H1 (cell line): ENCODE measurements at regions not wholly inside any gene's neighbourhood (a gene's known extent, or its start where the extent isn't known, plus 50 kb on each side); places are given as distances from the start of the nearest gene placed in this dataset.

Source experiments
- CTCF ChIP-seq, 3 experiments: IDR thresholded peaks; 1 replicate in 2 of 3; 2 replicates in 1 of 3; pipeline versions ENCODE4 v1.5.1 to v1.6.1; 2011; ENCODE audit warnings: low read length in 3 of 3, mild to moderate bottlenecking in 3 of 3, inconsistent platforms in 2 of 3, low read depth in 1 of 3, moderate library complexity in 1 of 3; ENCODE audit not compliant: insufficient read depth in 1 of 3; ENCODE audit errors: control extremely low read depth in 1 of 3
- HDAC2 ChIP-seq, 2 experiments: fragments of 300-600 bp in 1 of 2; sonication (generic) in 1 of 2; IDR thresholded peaks; 2 replicates each; pipeline ENCODE4 v1.6.1; 2011 to 2012; ENCODE audit warnings: low read depth in 2 of 2, low read length in 2 of 2, mild to moderate bottlenecking in 2 of 2, moderate library complexity in 2 of 2, borderline replicate concordance in 1 of 2, inconsistent platforms in 1 of 2
- MAFK ChIP-seq: IDR thresholded peaks from 2 replicates; pipeline ENCODE4 v1.6.1; 2012; ENCODE audit warnings: low read depth, mild to moderate bottlenecking, improper control_type of control experiment, low read length
- MAX ChIP-seq: IDR thresholded peaks from 2 replicates; pipeline ENCODE4 v1.6.1; 2012; ENCODE audit warnings: inconsistent platforms
- RAD21 ChIP-seq, 2 experiments: IDR thresholded peaks in 1 of 2; conservative IDR thresholded peaks in 1 of 2; 2 replicates each; pipeline ENCODE4 v1.6.1; 2011; ENCODE audit warnings: low read depth in 2 of 2, low read length in 2 of 2, improper control_type of control experiment in 1 of 2, inconsistent platforms in 1 of 2, mild to moderate bottlenecking in 1 of 2, moderate library complexity in 1 of 2
- TAF1 ChIP-seq: IDR thresholded peaks from 2 replicates; pipeline ENCODE4 v1.6.1; 2011; ENCODE audit warnings: mild to moderate bottlenecking, low read depth, low read length
- ZNF274 ChIP-seq: IDR thresholded peaks from 2 replicates; pipeline ENCODE4 v1.7.0; 2012; ENCODE audit warnings: low read length, borderline replicate concordance; ENCODE audit errors: extremely low read depth

GRCh38 chr18:43830947-43831346, 553.7 kb upstream of the SYT4 start:
- no peak for TF ChIP-seq HDAC2 (IDR thresholded peaks at IDR 0.05; ENCODE audit: borderline replicate concordance in 1 of 2, low read depth in 2 of 2, low read length in 2 of 2)
- no peak for TF ChIP-seq RAD21 (IDR thresholded peaks at IDR 0.05 in 1 of 2, conservative IDR thresholded peaks at IDR 0.05 in 1 of 2; ENCODE audit: low read depth in 2 of 2, low read length in 2 of 2)
- TF ChIP-seq MAFK, result no peak
- no peak for TF ChIP-seq ZNF274
- TF ChIP-seq MAX, result no peak
- no peak for TF ChIP-seq TAF1
- TF ChIP-seq CTCF (IDR thresholded peaks at IDR 0.05; ENCODE audit: control extremely low read depth in 1 of 3, insufficient read depth in 1 of 3, low read depth in 1 of 3, low read length in 3 of 3), result no peak
